ENCODE measurements at regions not wholly inside any gene's neighbourhood (a gene's known extent, or its start where the extent isn't known, plus 50 kb on each side); places are given as distances from the start of the nearest gene placed in this dataset.
"Not testable (repeated sequence)": the region's sequence is repeated elsewhere in the genome, so short reads cannot be mapped to it uniquely, and the experiment has no call there.

DNA sequence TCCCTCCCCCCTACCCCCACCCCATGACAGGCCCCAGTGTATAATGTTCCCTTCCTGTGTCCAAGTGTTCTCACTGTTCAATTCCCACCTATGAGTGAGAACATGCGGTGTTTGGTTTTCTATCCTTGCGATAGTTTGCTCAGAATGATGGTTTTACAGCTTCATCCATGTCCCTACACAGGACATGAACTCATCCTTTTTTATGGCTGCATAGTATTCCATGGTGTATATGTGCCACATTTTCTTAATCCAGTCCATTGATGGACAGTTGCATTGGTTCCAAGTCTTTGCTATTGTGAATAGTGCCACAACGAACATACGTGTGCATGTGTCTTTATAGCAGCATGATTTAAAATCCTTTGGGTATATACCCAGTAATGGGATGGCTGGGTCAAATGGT lies 165.6 kb upstream of the TMEM45B start:
- H3K4me1 ChIP-seq (ENCODE audit: control insufficient read depth in 1 of 2, insufficient read depth in 2 of 2, low read length in 2 of 2); H3K9me2 ChIP-seq (ENCODE audit: insufficient read depth); intact Hi-C loops (cut with micrococcal nuclease); ATAC-seq; RAD21 ChIA-PET (ENCODE audit: low non-redundant PET in 1 of 2, low total read pairs in 2 of 2, uncharacterized antibody in 2 of 2, unreplicated experiment in 2 of 2); H3K36me3 ChIP-seq (ENCODE audit: control insufficient read depth in 1 of 2, insufficient read depth in 2 of 2, low read length in 2 of 2); BruUV-seq (replicated peaks); CTCF ChIA-PET; H4K20me1 ChIP-seq (ENCODE audit: insufficient read depth); H3K4me3 ChIP-seq (replicated peaks in 1 of 2; ENCODE audit: low read depth in 1 of 2, low read length in 2 of 2); H3K9ac ChIP-seq (ENCODE audit: low read length); POLR2A ChIA-PET; H3K4me2 ChIP-seq (ENCODE audit: low read length); DNase-seq (ENCODE audit: low read depth, low spot score); H3K9me3 ChIP-seq (ENCODE audit: control insufficient read depth in 1 of 2, insufficient read depth in 1 of 2, low read depth in 1 of 2, low read length in 2 of 2); H3K27ac ChIP-seq (ENCODE audit: low read depth, low read length); H2AFZ ChIP-seq (ENCODE audit: low read depth, low read length, poor library complexity, severe bottlenecking); H3K27me3 ChIP-seq (ENCODE audit: insufficient read depth, low read length); H3K79me2 ChIP-seq (ENCODE audit: insufficient read depth, low read length): not testable (repeated sequence)

DNA sequence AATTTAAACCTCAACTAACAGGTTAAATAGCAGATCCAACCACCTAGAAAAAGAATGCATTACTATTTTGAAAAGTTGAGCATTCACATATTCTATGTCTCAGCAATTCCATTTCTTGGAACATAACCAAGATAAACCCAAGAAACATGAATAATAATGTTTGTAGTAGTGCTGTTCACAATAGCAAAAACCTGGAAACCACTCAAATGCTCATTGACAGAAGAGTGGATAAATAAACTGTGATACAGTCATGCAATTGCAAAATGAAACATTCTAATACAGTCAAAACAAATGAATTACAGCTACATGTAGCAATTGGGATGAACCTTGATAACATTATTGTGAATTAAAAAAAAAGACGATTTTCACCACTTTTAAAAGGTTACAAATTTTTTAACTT lies 162.8 kb upstream of the TMEM45B start:
- no peak for DNase-seq (ENCODE audit: low read depth, low spot score)

More for the DNA sequence above, 162.8 kb upstream of the TMEM45B start:
- ATAC-seq, result no peak
- Histone ChIP-seq H3K9ac (ENCODE audit: low read length) (no peak overlapping the region), H4K20me1 (ENCODE audit: insufficient read depth) (no peaks in the 10 kb centered on the region), H3K4me3 (replicated peaks in 1 of 2; ENCODE audit: low read depth in 1 of 2, low read length in 2 of 2) (no peak overlapping the region), H3K79me2 (ENCODE audit: insufficient read depth, low read length) (no peaks in the 10 kb centered on the region), H3K4me2 (ENCODE audit: low read length) (no peak overlapping the region), H3K27me3 (ENCODE audit: insufficient read depth, low read length) (no peaks in the 10 kb centered on the region), H3K27ac (ENCODE audit: low read depth, low read length) (no peak overlapping the region), H3K36me3 (ENCODE audit: control insufficient read depth in 1 of 2, insufficient read depth in 2 of 2, low read length in 2 of 2) (no peaks in the 10 kb centered on the region), H3K4me1 (ENCODE audit: control insufficient read depth in 1 of 2, insufficient read depth in 2 of 2, low read length in 2 of 2) (no peaks in the 10 kb centered on the region), H3K9me2 (ENCODE audit: insufficient read depth) (no peaks in the 10 kb centered on the region), H3K9me3 (ENCODE audit: control insufficient read depth in 1 of 2, insufficient read depth in 1 of 2, low read depth in 1 of 2, low read length in 2 of 2) (no peaks in the 10 kb centered on the region), H2AFZ (ENCODE audit: low read depth, low read length, poor library complexity, severe bottlenecking) (peak overlapping the region; percentile 9)
- intact Hi-C loops (cut with micrococcal nuclease), result no loop called here
- ChIA-PET RAD21 (ENCODE audit: low non-redundant PET in 1 of 2, low total read pairs in 2 of 2, uncharacterized antibody in 2 of 2, unreplicated experiment in 2 of 2) (no interaction called here), POLR2A (no interaction called here), CTCF (no interaction called here)
- BruUV-seq (replicated peaks), result no TSS peak
- TF ChIP-seq FOSL1 (IDR thresholded peaks at IDR 0.05; ENCODE audit: low read depth), result no peak
- TF ChIP-seq, protein P1, sequence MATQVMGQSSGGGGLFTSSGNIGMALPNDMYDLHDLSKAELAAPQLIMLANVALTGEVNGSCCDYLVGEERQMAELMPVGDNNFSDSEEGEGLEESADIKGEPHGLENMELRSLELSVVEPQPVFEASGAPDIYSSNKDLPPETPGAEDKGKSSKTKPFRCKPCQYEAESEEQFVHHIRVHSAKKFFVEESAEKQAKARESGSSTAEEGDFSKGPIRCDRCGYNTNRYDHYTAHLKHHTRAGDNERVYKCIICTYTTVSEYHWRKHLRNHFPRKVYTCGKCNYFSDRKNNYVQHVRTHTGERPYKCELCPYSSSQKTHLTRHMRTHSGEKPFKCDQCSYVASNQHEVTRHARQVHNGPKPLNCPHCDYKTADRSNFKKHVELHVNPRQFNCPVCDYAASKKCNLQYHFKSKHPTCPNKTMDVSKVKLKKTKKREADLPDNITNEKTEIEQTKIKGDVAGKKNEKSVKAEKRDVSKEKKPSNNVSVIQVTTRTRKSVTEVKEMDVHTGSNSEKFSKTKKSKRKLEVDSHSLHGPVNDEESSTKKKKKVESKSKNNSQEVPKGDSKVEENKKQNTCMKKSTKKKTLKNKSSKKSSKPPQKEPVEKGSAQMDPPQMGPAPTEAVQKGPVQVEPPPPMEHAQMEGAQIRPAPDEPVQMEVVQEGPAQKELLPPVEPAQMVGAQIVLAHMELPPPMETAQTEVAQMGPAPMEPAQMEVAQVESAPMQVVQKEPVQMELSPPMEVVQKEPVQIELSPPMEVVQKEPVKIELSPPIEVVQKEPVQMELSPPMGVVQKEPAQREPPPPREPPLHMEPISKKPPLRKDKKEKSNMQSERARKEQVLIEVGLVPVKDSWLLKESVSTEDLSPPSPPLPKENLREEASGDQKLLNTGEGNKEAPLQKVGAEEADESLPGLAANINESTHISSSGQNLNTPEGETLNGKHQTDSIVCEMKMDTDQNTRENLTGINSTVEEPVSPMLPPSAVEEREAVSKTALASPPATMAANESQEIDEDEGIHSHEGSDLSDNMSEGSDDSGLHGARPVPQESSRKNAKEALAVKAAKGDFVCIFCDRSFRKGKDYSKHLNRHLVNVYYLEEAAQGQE (IDR thresholded peaks at IDR 0.05; ENCODE audit: low read depth), result no peak

Data from HCT116 (cell line).